Loucy (cell line): ENCODE measurements at regions not wholly inside any gene's neighbourhood (a gene's known extent, or its start where the extent isn't known, plus 50 kb on each side); places are given as distances from the start of the nearest gene placed in this dataset.

Experiments
- H2AFZ ChIP-seq: fragments of 200-600 bp; sonication (generic); 2 replicates; pipeline ENCODE4 v1.6.0; 2016; ENCODE audit warnings: antibody characterized with exemption, mild to moderate bottlenecking, low read length, moderate library complexity
- H3F3A ChIP-seq: fragments of 200-600 bp; 2 replicates; pipeline ENCODE4 v1.6.0; 2016; ENCODE audit warnings: antibody characterized with exemption, low read depth, mild to moderate bottlenecking
- H3K27me3 ChIP-seq: fragments of 200-600 bp; sonication (generic); 2 replicates; pipeline ENCODE4 v1.6.1; 2014; ENCODE audit warnings: low read length, mild to moderate bottlenecking; ENCODE audit not compliant: insufficient read depth, poor library complexity, severe bottlenecking
- H3K36me3 ChIP-seq: fragments of 200-600 bp; sonication (generic); 2 replicates; pipeline ENCODE4 v1.6.1; 2016; ENCODE audit warnings: low read length; ENCODE audit not compliant: insufficient read depth
- H3K4me1 ChIP-seq: fragments of 200-600 bp; sonication (generic); 2 replicates; pipeline ENCODE4 v1.5.1; 2014; ENCODE audit warnings: low read length, mild to moderate bottlenecking; ENCODE audit not compliant: insufficient read depth, poor library complexity, severe bottlenecking
- H3K4me2 ChIP-seq: fragments of 200-600 bp; sonication (generic); 2 replicates; pipeline ENCODE4 v1.6.0; 2014; ENCODE audit warnings: antibody characterized with exemption, low read length, low read depth, mild to moderate bottlenecking; ENCODE audit not compliant: poor library complexity, severe bottlenecking
- H3K4me3 ChIP-seq: fragments of 200-600 bp; sonication (generic); 2 replicates; pipeline ENCODE4 v1.5.1; 2014; ENCODE audit warnings: low read length, mild to moderate bottlenecking, mixed read lengths; ENCODE audit not compliant: poor library complexity, severe bottlenecking
- H3K79me2 ChIP-seq: fragments of 200-600 bp; sonication (generic); 2 replicates; pipeline ENCODE4 v1.6.1; 2014; ENCODE audit warnings: low read length; ENCODE audit not compliant: insufficient read depth
- H3K9ac ChIP-seq: fragments of 200-600 bp; sonication (generic); 2 replicates; pipeline ENCODE4 v1.6.0; 2014; ENCODE audit warnings: mild to moderate bottlenecking, low read depth, low read length, moderate library complexity; ENCODE audit not compliant: poor library complexity, severe bottlenecking
- H3K9me2 ChIP-seq: fragments of 200-600 bp; sonication (generic); replicated peaks from 2 replicates; pipeline ENCODE4 v1.6.1; 2016; ENCODE audit warnings: low read depth, low read length, mixed read lengths
- H3K9me3 ChIP-seq: fragments of 200-600 bp; sonication (generic); 2 replicates; pipeline ENCODE4 v1.6.1; 2014; ENCODE audit warnings: mild to moderate bottlenecking, antibody characterized with exemption, low read length, low read depth; ENCODE audit not compliant: insufficient read depth
- H4K20me1 ChIP-seq: fragments of 200-600 bp; sonication (generic); 2 replicates; pipeline ENCODE4 v1.6.0; 2014; ENCODE audit warnings: antibody characterized with exemption, low read length, mild to moderate bottlenecking; ENCODE audit not compliant: insufficient read depth, poor library complexity, severe bottlenecking
- CTCF ChIP-seq: fragments of 200-600 bp; sonication (generic); conservative IDR thresholded peaks from 2 replicates; pipeline ENCODE4 v1.5.1; 2014; ENCODE audit warnings: mild to moderate bottlenecking, antibody characterized with exemption, low read length
- EZH2phosphoT487 ChIP-seq: fragments of 200-600 bp; IDR thresholded peaks from 2 replicates; pipeline ENCODE4 v1.6.1; 2018; ENCODE audit warnings: antibody characterized with exemption, mild to moderate bottlenecking, moderate library complexity, borderline replicate concordance

GRCh38 chr9:88028338-88028737 lies 54.0 kb upstream of the CDK20 start:
- Histone ChIP-seq H3K4me2 (no peak overlapping the region), H3K4me3 (no peak overlapping the region), H3K27me3 (no peaks in the 10 kb centered on the region), H3K9me3 (no peaks in the 10 kb centered on the region), H3F3A (no peaks in the 10 kb centered on the region), H3K79me2 (no peaks in the 10 kb centered on the region), H4K20me1 (no peaks in the 10 kb centered on the region), H3K9me2 (no peaks in the 10 kb centered on the region), H3K4me1 (no peaks in the 10 kb centered on the region), H3K9ac (no peak overlapping the region), H3K36me3 (no peaks in the 10 kb centered on the region), H2AFZ (no peak overlapping the region)
- no peak for TF ChIP-seq EZH2phosphoT487

GRCh38 chr9:88026118-88026479 lies 51.8 kb upstream of the CDK20 start:
- no peaks in the 10 kb centered on the region for H3F3A ChIP-seq
- H3K9ac ChIP-seq, result no peak overlapping the region
- H3K27me3 ChIP-seq, result no peaks in the 10 kb centered on the region
- H3K4me1 ChIP-seq, result no peaks in the 10 kb centered on the region
- TF ChIP-seq EZH2phosphoT487 (no peak), CTCF (no peak)
- no peaks in the 10 kb centered on the region for H3K9me3 ChIP-seq
- no peak overlapping the region for H3K4me2 ChIP-seq
- H4K20me1 ChIP-seq, result no peaks in the 10 kb centered on the region
- no peaks in the 10 kb centered on the region for H3K79me2 ChIP-seq
- no peaks in the 10 kb centered on the region for H3K9me2 ChIP-seq
- H3K4me3 ChIP-seq, result no peak overlapping the region
- no peaks in the 10 kb centered on the region for H3K36me3 ChIP-seq
- no peak overlapping the region for H2AFZ ChIP-seq

GRCh38 chr9:88025411-88026117 lies 51.2 kb upstream of the CDK20 start:
- Histone ChIP-seq H3F3A (no peaks in the 10 kb centered on the region), H3K9me2 (no peaks in the 10 kb centered on the region), H4K20me1 (no peaks in the 10 kb centered on the region), H3K4me3 (no peak overlapping the region), H3K9me3 (no peaks in the 10 kb centered on the region), H2AFZ (no peak overlapping the region), H3K9ac (no peak overlapping the region), H3K4me2 (no peak overlapping the region), H3K4me1 (no peaks in the 10 kb centered on the region), H3K27me3 (no peaks in the 10 kb centered on the region), H3K79me2 (no peaks in the 10 kb centered on the region), H3K36me3 (no peaks in the 10 kb centered on the region)
- TF ChIP-seq EZH2phosphoT487 (no peak), CTCF (no peak)

GRCh38 chr9:88024896-88025295 lies 50.6 kb upstream of the CDK20 start:
- no peaks in the 10 kb centered on the region for H3K9me2 ChIP-seq

More at GRCh38 chr9:88024896-88025295, 50.6 kb upstream of the CDK20 start:
- H3K9me3 ChIP-seq, result no peaks in the 10 kb centered on the region
- H3K4me3 ChIP-seq, result no peak overlapping the region
- no peak overlapping the region for H3K4me2 ChIP-seq
- H3K27me3 ChIP-seq, result no peaks in the 10 kb centered on the region
- no peaks in the 10 kb centered on the region for H3F3A ChIP-seq
- no peaks in the 10 kb centered on the region for H4K20me1 ChIP-seq
- H3K9ac ChIP-seq, result no peak overlapping the region
- TF ChIP-seq EZH2phosphoT487 (no peak), CTCF (no peak)
- no peaks in the 10 kb centered on the region for H3K36me3 ChIP-seq
- H3K4me1 ChIP-seq, result no peaks in the 10 kb centered on the region
- no peak overlapping the region for H2AFZ ChIP-seq
- H3K79me2 ChIP-seq, result no peaks in the 10 kb centered on the region
